GM19463 (cell line): ENCODE measurements at regions not wholly inside any gene's neighbourhood (a gene's known extent, or its start where the extent isn't known, plus 50 kb on each side); places are given as distances from the start of the nearest gene placed in this dataset.
"Not testable (repeated sequence)": the region's sequence is repeated elsewhere in the genome, so short reads cannot be mapped to it uniquely, and the experiment has no call there.

Experiments
- ATAC-seq: cut with Tn5 transposase; IDR thresholded peaks from one replicate; pipeline ENCODE4 v1.9.1; 2021; ENCODE audit warnings: mild to moderate bottlenecking, moderate library complexity; ENCODE audit not compliant: unreplicated experiment

GRCh38 chr2:17202628-17203027 is 315.6 kb downstream of the RAD51AP2 start:
- ATAC-seq = peak; percentile 90

- no peak for ATAC-seq
Measured at GRCh38 chr2:17199741-17200140, 318.5 kb downstream of the RAD51AP2 start.

- no peak for ATAC-seq
Measured at GRCh38 chr2:17196380-17196779, 321.9 kb downstream of the RAD51AP2 start.

- ATAC-seq = no peak
Measured at GRCh38 chr2:17195016-17195415, 323.2 kb downstream of the RAD51AP2 start.

GRCh38 chr2:17194083-17194482 is 324.2 kb downstream of the RAD51AP2 start:
- no peak for ATAC-seq

GRCh38 chr2:17193433-17193890 is 324.8 kb downstream of the RAD51AP2 start:
- ATAC-seq = not testable (repeated sequence)

GRCh38 chr2:17191223-17191622 is 327.0 kb downstream of the RAD51AP2 start:
- no peak for ATAC-seq

- no peak for ATAC-seq
Measured at GRCh38 chr2:17190527-17190926, 327.7 kb downstream of the RAD51AP2 start.

- ATAC-seq = no peak
Measured at GRCh38 chr2:17188721-17189120, 329.5 kb downstream of the RAD51AP2 start.

- no peak for ATAC-seq
Measured at GRCh38 chr2:17184512-17184911, 333.7 kb downstream of the RAD51AP2 start.

GRCh38 chr2:17182399-17182798 is 335.8 kb downstream of the RAD51AP2 start:
- no peak for ATAC-seq

GRCh38 chr2:17181051-17181752 is 337.0 kb downstream of the RAD51AP2 start:
- ATAC-seq = no peak

- ATAC-seq = no peak
Measured at GRCh38 chr2:17179145-17179808, 339.0 kb downstream of the RAD51AP2 start.

GRCh38 chr2:17177088-17177487 is 341.2 kb downstream of the RAD51AP2 start:
- no peak for ATAC-seq

- ATAC-seq = peak; percentile 88
Measured at GRCh38 chr2:17171446-17172049, 346.7 kb downstream of the RAD51AP2 start.

- ATAC-seq = no peak
Measured at GRCh38 chr2:17166506-17166905, 351.7 kb downstream of the RAD51AP2 start.

GRCh38 chr2:17164550-17164949 is 353.7 kb downstream of the RAD51AP2 start:
- ATAC-seq = no peak

- ATAC-seq = no peak
Measured at GRCh38 chr2:17163638-17164037, 354.6 kb downstream of the RAD51AP2 start.

GRCh38 chr2:17162713-17163112 is 355.5 kb downstream of the RAD51AP2 start:
- ATAC-seq = no peak

GRCh38 chr2:17160594-17160993 is 357.6 kb downstream of the RAD51AP2 start:
- peak; percentile 60 for ATAC-seq

- ATAC-seq = no peak
Measured at GRCh38 chr2:17156086-17156485, 362.2 kb downstream of the RAD51AP2 start.

GRCh38 chr2:17149945-17150344 is 368.3 kb downstream of the RAD51AP2 start:
- no peak for ATAC-seq
